T-helper 1 cell treated with Interleukin-12 subunit alpha and Interleukin-12 subunit beta and Interleukin-4 antibody, amounts not matched to agents 30 μg/mL and 1 μg/mL, for 36 hours (primary cell): ENCODE measurements at regions not wholly inside any gene's neighbourhood (a gene's known extent, or its start where the extent isn't known, plus 50 kb on each side); places are given as distances from the start of the nearest gene placed in this dataset.

ENCODE experiments used
- H3K27ac Mint-ChIP-seq: one replicate; pipeline ENCODE4 v1.8.0; 2021; ENCODE audit warnings: mild to moderate bottlenecking, mixed read lengths
- H3K27me3 Mint-ChIP-seq: one replicate; pipeline ENCODE4 v1.8.0; 2021; ENCODE audit warnings: low read depth, mixed read lengths
- H3K36me3 Mint-ChIP-seq: one replicate; pipeline ENCODE4 v1.8.0; 2021; ENCODE audit warnings: low read depth, mixed read lengths
- H3K4me1 Mint-ChIP-seq: one replicate; pipeline ENCODE4 v1.8.0; 2021; ENCODE audit warnings: low read depth, mixed read lengths
- H3K4me3 Mint-ChIP-seq: one replicate; pipeline ENCODE4 v1.8.0; 2021; ENCODE audit warnings: mild to moderate bottlenecking, moderate library complexity, mixed read lengths
- H3K9me3 Mint-ChIP-seq: one replicate; pipeline ENCODE4 v1.8.0; 2021; ENCODE audit warnings: mixed read lengths

DNA sequence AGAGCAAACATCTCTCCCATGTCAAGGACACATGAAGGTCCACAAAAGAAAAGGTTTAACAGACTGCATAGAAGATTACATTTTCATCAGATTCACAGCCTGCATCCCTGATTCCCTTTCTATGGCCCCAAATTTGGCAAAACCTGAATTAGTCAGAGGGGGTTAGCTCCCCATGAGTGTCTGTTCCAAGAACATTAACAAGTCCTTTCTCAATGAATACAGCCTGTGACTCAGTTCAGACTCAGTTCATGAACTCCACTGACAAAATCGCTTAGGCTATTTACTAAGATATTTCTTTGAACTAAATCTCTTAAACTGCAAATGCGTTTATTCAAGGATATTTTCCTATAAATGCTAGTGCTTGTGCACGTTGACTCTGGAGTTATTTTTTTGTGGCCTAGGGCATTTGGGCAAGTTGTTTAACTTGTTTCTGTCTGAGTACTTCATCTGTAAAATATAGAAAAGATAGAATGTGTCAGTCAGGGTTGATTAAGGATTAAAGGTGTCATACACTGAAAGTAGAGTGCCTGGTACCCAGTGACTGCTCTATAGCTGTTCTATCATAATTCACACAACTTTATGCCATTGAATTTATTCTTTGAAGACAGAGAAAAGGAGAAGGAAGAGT lies 422.6 kb downstream of the HTR1B start:
- Mint-ChIP-seq H3K4me3 (no peak overlapping the region), H3K36me3 (no peaks in the 10 kb centered on the region), H3K27ac (no peak overlapping the region), H3K27me3 (no peaks in the 10 kb centered on the region), H3K9me3 (peaks cover 18% of the 10 kb centered on the region), H3K4me1 (no peaks in the 10 kb centered on the region)

DNA sequence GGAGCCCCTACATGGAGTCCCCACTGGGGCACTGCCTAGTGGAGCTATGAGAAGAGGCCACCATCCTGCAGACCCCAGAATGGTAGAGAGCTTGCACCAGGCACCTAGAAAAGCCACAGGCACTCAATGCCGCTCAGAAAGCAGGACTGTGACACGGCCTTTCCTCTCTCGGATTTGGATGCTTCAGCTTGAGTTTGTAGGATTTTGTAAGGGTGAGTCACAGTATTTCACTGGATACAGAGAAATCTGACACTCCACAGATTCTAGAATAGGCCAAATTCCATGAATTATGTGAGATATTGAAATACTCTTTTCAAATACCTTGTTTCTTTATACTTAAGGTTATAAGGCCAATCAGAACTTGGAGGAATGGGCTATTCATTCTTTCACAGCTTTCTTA lies 424.5 kb downstream of the HTR1B start:
- Mint-ChIP-seq H3K27me3 (no peaks in the 10 kb centered on the region), H3K9me3 (peaks cover 17% of the 10 kb centered on the region), H3K4me3 (no peak overlapping the region), H3K27ac (no peak overlapping the region), H3K36me3 (no peaks in the 10 kb centered on the region), H3K4me1 (no peaks in the 10 kb centered on the region)

DNA sequence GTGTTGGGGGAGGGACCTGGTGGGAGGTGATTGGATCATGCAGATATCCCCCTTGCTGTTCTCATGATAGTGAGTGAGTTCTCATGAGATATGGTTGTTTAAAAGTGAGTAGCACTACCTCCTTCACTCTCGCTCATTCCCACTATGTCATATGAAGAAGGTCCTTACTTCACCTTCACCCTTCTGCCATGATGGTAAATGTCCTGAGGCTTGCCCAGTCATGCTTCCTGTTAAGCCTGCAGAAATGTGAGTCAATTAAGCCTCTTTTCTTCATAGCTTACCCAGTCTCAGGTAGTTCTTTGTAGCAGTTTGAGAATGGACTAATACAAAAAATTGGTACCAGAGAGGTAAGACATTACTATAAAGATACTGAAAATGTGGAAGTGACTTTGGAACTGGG lies 425.9 kb downstream of the HTR1B start:
- no peak overlapping the region for H3K4me3 Mint-ChIP-seq
- no peaks in the 10 kb centered on the region for H3K36me3 Mint-ChIP-seq
- no peaks in the 10 kb centered on the region for H3K4me1 Mint-ChIP-seq
- no peak overlapping the region for H3K27ac Mint-ChIP-seq
- no peaks in the 10 kb centered on the region for H3K27me3 Mint-ChIP-seq
- H3K9me3 Mint-ChIP-seq = peaks cover 17% of the 10 kb centered on the region

DNA sequence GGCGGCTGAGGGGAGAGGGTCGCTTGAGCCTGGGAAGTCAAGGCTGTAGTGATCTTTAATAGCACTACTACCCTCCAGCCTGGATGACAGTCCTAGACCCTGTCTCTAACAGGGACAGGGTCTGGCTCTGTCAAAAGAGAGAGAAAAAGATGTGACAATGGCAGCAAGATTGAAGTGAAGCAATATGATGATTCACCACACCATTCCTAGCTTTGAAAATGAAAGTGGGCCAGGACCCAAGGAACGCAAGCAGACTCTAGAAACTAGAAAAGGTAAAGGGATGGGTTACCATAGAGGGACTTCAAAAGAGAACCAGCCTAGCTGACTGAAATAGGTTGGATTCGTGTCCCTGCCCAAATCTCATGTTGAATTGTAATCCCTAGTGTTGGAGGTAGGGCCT lies 426.9 kb downstream of the HTR1B start:
- H3K4me1 Mint-ChIP-seq = no peaks in the 10 kb centered on the region
- no peak overlapping the region for H3K4me3 Mint-ChIP-seq
- H3K36me3 Mint-ChIP-seq = no peaks in the 10 kb centered on the region
- peaks cover 17% of the 10 kb centered on the region for H3K9me3 Mint-ChIP-seq
- no peaks in the 10 kb centered on the region for H3K27me3 Mint-ChIP-seq
- H3K27ac Mint-ChIP-seq = no peak overlapping the region

DNA sequence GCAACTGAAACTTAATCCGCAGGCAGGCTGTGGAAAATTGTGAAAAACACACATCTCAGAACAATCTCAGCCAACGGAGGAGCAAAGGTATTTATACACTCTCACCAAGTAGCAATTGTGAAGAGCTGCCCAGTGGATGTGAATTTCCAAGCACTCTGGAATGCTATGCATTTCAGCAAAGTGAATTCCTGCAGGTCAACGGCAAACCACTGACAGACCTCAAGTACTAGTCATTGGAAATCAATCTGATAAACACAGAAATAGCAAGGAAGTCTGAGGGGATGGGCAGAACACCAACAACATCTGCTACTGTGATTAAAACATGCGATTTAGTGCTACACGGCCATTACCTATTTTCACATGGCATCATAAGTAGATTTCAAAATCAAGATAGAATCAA lies 429.1 kb downstream of the HTR1B start:
- no peak overlapping the region for H3K4me3 Mint-ChIP-seq
- no peaks in the 10 kb centered on the region for H3K4me1 Mint-ChIP-seq
- H3K27me3 Mint-ChIP-seq = no peaks in the 10 kb centered on the region
- peaks cover 14% of the 10 kb centered on the region for H3K9me3 Mint-ChIP-seq
- H3K27ac Mint-ChIP-seq = no peak overlapping the region
- no peaks in the 10 kb centered on the region for H3K36me3 Mint-ChIP-seq

DNA sequence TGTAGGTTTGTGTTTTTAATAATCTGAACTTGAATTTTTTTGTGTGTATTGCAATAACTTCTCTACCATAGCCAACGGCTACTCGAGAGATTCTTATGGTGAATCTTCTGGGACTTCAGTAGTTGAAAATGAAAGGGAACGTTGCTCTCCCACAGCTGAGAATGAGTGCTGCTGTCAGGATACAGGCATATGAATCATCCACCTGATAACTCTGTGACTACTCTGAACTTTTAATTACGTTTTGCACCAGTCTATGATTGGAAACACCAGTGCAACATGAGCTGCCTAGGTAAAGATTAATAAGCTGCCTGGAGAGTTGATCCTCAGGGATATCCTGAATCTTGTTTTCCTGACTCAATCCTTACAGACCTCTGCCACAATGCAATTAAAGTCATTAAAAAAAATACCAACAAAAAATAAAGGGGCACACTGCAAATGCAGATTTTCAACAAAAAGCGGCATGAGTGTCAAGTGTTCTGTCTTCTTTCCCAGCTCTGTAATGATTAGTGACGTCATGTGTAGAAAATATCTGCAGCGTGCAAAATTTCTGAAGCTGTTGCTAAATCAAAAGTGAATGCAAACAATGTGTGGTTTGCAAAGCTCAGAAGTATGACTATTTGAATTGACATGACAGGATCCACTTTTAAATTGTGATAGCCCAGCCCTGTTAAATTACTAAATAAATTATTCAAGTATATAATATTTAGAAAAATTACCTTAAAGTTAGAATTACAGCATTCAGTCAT lies 432.2 kb downstream of the HTR1B start:
- H3K9me3 Mint-ChIP-seq = peaks cover 7% of the 10 kb centered on the region
- no peak overlapping the region for H3K4me3 Mint-ChIP-seq
- no peaks in the 10 kb centered on the region for H3K27me3 Mint-ChIP-seq
- no peak overlapping the region for H3K27ac Mint-ChIP-seq
- no peaks in the 10 kb centered on the region for H3K4me1 Mint-ChIP-seq
- H3K36me3 Mint-ChIP-seq = no peaks in the 10 kb centered on the region

DNA sequence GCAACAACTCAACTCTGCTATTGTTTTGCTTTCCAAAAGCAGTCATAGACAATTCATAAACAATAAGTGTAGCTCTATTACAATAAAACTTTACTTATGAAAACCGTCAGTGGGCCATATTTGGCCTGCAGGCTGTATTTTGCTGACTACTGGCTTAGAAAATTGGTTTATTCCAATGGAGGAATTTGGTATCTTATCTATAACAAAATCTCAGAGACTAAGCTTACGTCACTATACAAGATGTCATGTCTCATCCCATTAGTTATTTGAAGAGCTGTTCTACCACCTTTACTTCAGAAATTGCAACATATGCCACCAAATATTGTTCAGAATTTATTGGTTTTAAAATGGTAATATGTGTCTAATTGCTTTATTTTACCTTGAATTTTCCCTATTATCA lies 436.9 kb downstream of the HTR1B start:
- Mint-ChIP-seq H3K4me1 (no peaks in the 10 kb centered on the region), H3K27ac (no peak overlapping the region)

DNA sequence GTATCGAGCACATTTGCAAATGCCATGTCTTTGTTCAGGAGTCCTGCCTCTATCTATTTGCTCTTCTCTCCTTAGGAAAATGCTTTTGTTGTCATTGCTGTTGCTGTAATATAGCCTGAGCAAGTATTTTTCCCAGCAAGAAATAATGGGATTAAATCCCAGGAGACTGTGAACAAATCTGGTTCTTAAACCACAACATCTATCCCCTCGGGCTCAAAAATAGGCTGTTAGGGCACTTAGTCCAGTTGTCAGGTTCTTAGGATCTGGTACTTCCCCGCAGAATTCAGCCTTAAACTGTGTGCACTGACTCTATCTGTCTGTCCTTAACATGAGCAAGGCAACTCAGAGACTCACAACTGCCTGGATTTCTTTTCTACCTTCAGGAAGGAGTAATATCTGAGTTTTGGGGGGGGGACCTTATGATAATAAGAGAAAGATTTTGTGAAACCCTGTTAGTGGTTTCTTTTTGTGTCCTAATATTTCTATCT lies 437.5 kb downstream of the HTR1B start:
- Mint-ChIP-seq H3K4me1 (no peaks in the 10 kb centered on the region), H3K27me3 (no peaks in the 10 kb centered on the region)

More for the DNA sequence above, 436.9 kb downstream of the HTR1B start:
- Mint-ChIP-seq H3K36me3 (no peaks in the 10 kb centered on the region), H3K27me3 (no peaks in the 10 kb centered on the region), H3K4me3 (no peak overlapping the region), H3K9me3 (peaks cover 7% of the 10 kb centered on the region)

DNA sequence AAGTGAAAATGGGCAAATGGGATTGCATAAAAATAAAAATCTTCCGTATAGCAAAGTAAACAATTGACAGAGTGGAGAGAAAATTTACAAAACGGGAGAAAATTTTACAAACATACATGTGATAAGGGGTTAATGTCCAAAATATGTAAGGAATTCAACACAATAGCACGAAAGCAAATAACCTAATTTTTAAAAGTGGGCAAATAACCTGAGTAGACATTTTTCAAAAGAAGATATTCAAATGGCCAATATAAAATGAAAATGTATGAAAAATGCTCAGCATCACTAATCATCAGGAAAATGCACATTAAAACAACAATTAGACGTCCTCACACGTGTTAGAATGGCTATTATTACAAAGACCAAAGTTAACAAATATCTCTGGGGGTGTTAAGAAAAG lies 441.5 kb downstream of the HTR1B start:
- H3K4me1 Mint-ChIP-seq = no peaks in the 10 kb centered on the region
- H3K27ac Mint-ChIP-seq = no peak overlapping the region
- no peaks in the 10 kb centered on the region for H3K36me3 Mint-ChIP-seq
- H3K4me3 Mint-ChIP-seq = no peak overlapping the region
- no peaks in the 10 kb centered on the region for H3K27me3 Mint-ChIP-seq
- peaks cover 3% of the 10 kb centered on the region for H3K9me3 Mint-ChIP-seq

More for the DNA sequence above, 437.5 kb downstream of the HTR1B start:
- no peak overlapping the region for H3K4me3 Mint-ChIP-seq
- H3K27ac Mint-ChIP-seq = no peak overlapping the region
- H3K36me3 Mint-ChIP-seq = no peaks in the 10 kb centered on the region
- peaks cover 7% of the 10 kb centered on the region for H3K9me3 Mint-ChIP-seq

DNA sequence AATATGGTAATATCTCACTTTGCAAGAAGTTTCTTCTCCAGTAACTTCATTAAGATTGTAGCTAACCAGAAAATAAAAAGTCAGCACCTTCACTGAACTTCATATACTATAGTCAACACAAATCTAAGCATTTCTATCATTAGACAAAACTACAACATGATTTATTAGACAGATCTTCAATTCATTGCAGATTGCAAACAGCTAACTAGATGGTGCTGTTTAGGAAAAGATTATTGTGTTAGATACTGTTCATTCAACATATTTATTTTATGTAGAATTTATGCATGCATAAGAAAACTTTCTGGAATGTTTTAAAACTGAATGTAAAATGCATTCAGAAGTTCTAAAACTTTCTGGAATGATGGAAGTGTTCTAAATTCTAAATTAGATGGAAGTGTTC lies 442.1 kb downstream of the HTR1B start:
- Mint-ChIP-seq H3K27ac (no peak overlapping the region), H3K9me3 (no peaks in the 10 kb centered on the region), H3K27me3 (no peaks in the 10 kb centered on the region), H3K4me3 (no peak overlapping the region), H3K4me1 (no peaks in the 10 kb centered on the region), H3K36me3 (no peaks in the 10 kb centered on the region)

DNA sequence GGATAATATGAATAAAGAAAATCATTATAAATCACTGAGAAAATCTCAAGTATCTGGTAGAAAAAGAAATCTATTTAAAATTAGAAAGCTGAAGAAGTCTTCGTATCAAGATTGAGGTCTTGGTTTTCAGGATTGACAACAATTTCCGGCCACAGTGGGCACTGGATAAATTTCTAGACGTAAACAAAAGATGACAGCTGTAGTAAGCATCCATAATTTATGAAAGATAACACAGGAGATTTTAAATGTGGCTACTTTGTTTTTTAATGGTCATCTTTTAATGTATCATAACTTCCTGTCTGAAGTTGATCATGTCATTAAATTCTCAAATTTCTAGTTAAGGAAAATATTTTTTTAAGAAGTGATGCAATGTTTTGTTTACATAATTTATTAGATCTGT lies 444.2 kb downstream of the HTR1B start:
- Mint-ChIP-seq H3K9me3 (no peaks in the 10 kb centered on the region), H3K27me3 (no peaks in the 10 kb centered on the region), H3K27ac (no peak overlapping the region), H3K4me3 (no peak overlapping the region), H3K4me1 (no peaks in the 10 kb centered on the region), H3K36me3 (no peaks in the 10 kb centered on the region)

DNA sequence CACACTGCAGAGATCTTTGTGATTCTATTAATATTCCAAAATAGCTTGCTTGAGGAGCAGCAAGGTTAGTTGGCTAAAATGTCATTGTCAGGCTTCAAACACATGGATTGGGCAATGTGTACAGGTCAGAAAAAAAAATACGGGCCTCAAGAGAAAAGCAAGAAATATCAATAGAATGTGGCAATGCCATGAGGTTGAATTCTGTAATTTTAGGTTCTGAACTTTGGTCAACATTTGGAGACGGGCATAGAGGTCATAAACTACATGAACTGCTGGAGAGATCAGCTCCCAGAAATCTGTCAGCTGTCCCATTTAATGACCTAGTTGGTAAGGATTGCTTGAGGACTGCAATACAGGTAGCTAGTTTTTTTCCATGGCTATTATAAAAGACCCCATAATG lies 445.8 kb downstream of the HTR1B start:
- Mint-ChIP-seq H3K27ac (no peak overlapping the region), H3K4me3 (no peak overlapping the region), H3K4me1 (no peaks in the 10 kb centered on the region), H3K9me3 (peaks cover 8% of the 10 kb centered on the region), H3K27me3 (no peaks in the 10 kb centered on the region), H3K36me3 (no peaks in the 10 kb centered on the region)

DNA sequence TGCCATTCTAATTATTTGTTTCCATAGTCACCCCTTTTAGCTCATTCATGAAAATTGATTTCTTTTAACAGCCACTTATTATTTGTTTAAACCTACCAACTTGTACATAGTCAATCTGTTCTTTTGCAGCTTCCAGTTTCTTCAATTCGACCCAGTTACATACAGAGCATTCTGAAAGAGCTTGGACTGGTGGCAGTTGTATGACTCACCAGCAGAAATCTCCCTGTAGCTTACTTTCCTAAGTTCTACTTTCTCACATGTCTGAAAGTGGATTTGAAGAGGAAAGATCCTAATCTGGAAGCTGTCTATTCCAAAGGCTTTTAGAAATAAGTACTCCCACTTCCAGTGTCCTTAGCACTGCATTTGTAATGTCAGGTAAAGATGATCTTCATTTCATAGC lies 447.9 kb downstream of the HTR1B start:
- no peaks in the 10 kb centered on the region for H3K36me3 Mint-ChIP-seq
- no peak overlapping the region for H3K4me3 Mint-ChIP-seq
- peaks cover 16% of the 10 kb centered on the region for H3K9me3 Mint-ChIP-seq
- H3K27me3 Mint-ChIP-seq = no peaks in the 10 kb centered on the region
- H3K4me1 Mint-ChIP-seq = no peaks in the 10 kb centered on the region
- H3K27ac Mint-ChIP-seq = no peak overlapping the region

DNA sequence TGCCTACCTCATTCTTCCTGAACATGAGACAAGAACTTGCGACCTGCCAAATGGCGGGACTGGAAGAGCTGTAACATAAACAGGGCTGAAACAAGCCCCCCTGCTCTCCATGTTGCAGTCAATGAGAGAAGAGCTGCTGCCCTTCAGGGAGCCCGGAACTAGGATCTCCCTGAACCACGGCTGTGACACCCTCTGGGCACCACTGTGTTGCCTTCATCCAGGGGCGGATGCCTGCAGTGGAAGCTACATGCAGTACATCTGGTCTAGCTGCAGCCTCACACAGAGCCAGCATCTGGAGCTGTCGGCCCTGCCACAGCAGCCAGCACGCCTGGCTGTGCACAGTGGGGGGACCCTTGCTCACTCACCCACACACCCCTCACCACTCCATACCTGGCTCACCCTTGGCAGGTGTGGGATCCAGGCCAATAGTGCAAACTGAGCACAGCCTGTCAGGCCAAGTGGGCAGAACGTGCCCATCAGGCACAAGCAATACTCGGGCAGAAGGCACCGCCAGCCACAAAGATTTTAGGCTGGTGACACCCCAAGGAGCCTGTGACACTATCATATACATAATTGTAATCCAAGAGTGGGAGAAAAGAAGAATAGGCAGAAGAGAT lies 451.3 kb downstream of the HTR1B start:
- Mint-ChIP-seq H3K36me3 (no peaks in the 10 kb centered on the region), H3K27ac (no peak overlapping the region), H3K9me3 (peaks cover 18% of the 10 kb centered on the region), H3K4me3 (no peak overlapping the region), H3K27me3 (no peaks in the 10 kb centered on the region), H3K4me1 (no peaks in the 10 kb centered on the region)

DNA sequence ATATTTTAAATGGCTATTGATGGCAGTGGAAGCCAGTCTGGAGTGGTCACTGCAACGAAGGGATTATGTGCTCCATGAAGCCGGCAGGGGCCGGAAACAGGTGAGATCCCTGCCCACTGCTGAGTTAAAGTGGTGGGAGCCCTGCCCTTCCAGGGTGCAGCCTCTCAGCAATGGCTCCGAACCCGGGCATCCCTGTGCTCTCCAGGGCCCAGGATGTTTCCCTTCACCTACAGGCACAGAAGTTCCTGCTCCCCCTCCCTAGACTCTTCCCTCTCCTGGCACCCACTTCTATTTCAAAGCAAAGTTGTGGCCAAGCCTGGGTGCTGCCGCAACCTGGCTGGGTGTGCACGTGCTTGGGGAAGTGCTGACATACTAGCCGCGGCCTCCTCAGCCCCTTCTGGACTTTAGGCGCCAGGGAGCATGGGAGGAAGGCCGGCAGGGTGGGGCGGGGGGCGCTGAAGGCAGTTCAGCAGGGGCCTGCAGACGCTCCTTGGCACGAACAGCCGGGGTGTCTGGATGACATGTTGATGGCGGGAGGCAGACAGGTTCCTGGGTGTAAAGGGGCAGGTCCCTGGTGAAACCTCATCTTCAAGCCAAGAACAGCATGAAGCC lies 452.3 kb downstream of the HTR1B start:
- no peaks in the 10 kb centered on the region for H3K4me1 Mint-ChIP-seq

More for the DNA sequence above, 452.3 kb downstream of the HTR1B start:
- H3K4me3 Mint-ChIP-seq = no peak overlapping the region
- no peaks in the 10 kb centered on the region for H3K27me3 Mint-ChIP-seq
- peaks cover 18% of the 10 kb centered on the region for H3K9me3 Mint-ChIP-seq
- no peak overlapping the region for H3K27ac Mint-ChIP-seq
- H3K36me3 Mint-ChIP-seq = no peaks in the 10 kb centered on the region
